Neural crest cell (in vitro differentiated cells): ENCODE measurements at regions not wholly inside any gene's neighbourhood (a gene's known extent, or its start where the extent isn't known, plus 50 kb on each side); places are given as distances from the start of the nearest gene placed in this dataset.

Experiments used
- DNase-seq: peaks from one replicate; pipeline ENCODE4 v3.0.0; 2021; ENCODE audit warnings: low read depth, mixed read lengths, low spot score
- H3K27ac Mint-ChIP-seq: one replicate; pipeline ENCODE4 v1.8.0; 2021; ENCODE audit warnings: mild to moderate bottlenecking, mixed read lengths; ENCODE audit not compliant: unreplicated experiment
- H3K27me3 Mint-ChIP-seq: 2 replicates; pipeline ENCODE4 v1.8.0; 2021; ENCODE audit warnings: low read depth, mild to moderate bottlenecking, mixed read lengths
- H3K36me3 Mint-ChIP-seq: 2 replicates; pipeline ENCODE4 v1.8.0; 2021; ENCODE audit warnings: low read depth, mild to moderate bottlenecking, mixed read lengths
- H3K4me1 Mint-ChIP-seq: 2 replicates; pipeline ENCODE4 v1.8.0; 2021; ENCODE audit warnings: mixed read lengths
- H3K4me3 Mint-ChIP-seq: one replicate; pipeline ENCODE4 v1.8.0; 2021; ENCODE audit warnings: mild to moderate bottlenecking, mixed read lengths
- H3K9me3 Mint-ChIP-seq: 2 replicates; pipeline ENCODE4 v1.8.0; 2021; ENCODE audit warnings: mixed read lengths
- TF ChIP-seq, protein P1 (sequence below): fragments of 200-600 bp; sonication (generic); conservative IDR thresholded peaks from 2 replicates; pipeline ENCODE4 v1.5.0; 2021; ENCODE audit warnings: antibody characterized with exemption, mild to moderate bottlenecking

DNA sequence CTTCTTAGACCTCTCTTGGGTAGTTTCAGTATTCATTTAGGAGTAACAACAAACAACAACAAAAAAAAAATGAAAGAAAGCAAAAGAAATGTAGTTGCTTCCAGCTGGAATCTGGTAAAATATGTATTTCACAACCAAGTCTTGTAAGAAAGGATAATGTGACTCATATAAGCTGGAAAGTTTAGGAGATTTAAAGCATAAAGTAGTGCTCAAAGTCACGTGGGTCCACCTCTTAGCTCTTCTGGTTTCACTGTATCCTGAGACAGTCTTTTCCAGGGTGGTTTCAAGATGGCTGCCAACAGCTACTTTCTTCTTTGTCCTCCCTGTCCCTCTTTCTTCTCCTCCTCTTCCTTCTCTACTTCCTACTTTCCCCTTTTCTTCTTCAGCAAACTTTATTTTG, 69.5 kb upstream of the CDK13 start:
- DNase-seq, result no peak
- TF ChIP-seq, protein P1, sequence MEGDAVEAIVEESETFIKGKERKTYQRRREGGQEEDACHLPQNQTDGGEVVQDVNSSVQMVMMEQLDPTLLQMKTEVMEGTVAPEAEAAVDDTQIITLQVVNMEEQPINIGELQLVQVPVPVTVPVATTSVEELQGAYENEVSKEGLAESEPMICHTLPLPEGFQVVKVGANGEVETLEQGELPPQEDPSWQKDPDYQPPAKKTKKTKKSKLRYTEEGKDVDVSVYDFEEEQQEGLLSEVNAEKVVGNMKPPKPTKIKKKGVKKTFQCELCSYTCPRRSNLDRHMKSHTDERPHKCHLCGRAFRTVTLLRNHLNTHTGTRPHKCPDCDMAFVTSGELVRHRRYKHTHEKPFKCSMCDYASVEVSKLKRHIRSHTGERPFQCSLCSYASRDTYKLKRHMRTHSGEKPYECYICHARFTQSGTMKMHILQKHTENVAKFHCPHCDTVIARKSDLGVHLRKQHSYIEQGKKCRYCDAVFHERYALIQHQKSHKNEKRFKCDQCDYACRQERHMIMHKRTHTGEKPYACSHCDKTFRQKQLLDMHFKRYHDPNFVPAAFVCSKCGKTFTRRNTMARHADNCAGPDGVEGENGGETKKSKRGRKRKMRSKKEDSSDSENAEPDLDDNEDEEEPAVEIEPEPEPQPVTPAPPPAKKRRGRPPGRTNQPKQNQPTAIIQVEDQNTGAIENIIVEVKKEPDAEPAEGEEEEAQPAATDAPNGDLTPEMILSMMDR, result no peak
- no peaks in the 10 kb centered on the region for H3K4me1 Mint-ChIP-seq
- no peaks in the 10 kb centered on the region for H3K36me3 Mint-ChIP-seq
- H3K27ac Mint-ChIP-seq, result no peak overlapping the region
- no peaks in the 10 kb centered on the region for H3K9me3 Mint-ChIP-seq
- H3K27me3 Mint-ChIP-seq, result no peaks in the 10 kb centered on the region
- H3K4me3 Mint-ChIP-seq, result no peak overlapping the region

DNA sequence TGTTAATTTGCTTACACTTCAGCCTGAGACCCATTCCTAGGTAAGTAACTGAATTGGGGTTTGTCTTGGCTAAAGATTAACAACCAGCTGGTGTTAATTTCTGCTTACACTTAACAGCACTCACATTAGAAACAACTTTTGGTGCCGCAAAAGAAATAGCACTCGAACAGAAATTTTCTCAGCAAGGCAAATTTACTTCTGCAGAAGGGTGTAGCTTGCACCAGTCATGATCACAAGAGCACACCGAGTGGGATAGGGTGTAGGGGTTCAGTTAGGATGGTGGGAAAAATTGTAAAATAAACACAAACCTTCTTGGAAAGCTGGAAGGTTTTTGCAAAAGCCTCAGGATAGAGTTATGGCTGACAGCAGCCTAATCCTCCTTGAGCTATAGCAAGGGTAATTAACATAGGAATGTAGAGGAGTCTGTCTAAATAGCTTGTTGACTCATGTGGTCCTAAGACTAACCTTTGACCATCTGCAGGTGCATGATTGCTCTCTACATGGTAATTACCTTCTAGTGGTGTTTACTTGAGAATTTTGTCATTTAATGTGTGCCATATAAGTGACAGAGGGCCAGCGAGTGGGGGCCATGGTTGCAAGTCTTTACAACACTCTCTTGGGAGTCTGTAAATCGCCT, 67.8 kb upstream of the CDK13 start:
- Mint-ChIP-seq H3K4me3 (no peak overlapping the region), H3K9me3 (no peaks in the 10 kb centered on the region), H3K4me1 (no peaks in the 10 kb centered on the region), H3K27me3 (no peaks in the 10 kb centered on the region), H3K36me3 (no peaks in the 10 kb centered on the region), H3K27ac (no peak overlapping the region)
- TF ChIP-seq, protein P1, result no peak
- no peak for DNase-seq

DNA sequence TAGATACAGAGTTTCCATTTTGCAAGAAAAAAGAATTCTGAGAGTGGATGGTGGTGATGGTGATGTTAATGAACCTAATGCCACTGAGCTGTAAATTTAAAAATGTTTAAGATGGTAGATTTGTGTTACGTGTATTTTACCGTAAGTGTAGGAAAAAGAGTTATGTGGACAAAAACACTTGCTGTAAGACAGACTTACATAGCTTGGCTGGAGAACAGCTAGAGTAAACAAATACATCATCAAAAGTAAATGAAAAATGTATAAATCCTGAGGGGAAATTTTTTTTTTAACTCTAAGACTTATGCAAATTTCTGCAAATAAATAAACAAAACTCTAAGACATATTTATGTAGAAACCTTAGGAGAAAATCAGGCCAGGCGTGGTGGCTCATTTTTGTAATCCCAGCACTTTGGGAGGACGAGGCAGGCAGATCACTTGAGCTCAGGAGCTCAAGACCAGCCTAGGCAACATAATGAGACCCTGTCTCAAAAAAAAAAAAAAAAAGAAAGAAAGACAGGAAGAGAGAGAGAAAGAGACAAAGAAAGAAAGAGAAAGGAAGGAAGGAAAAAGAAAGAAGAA, 66.2 kb upstream of the CDK13 start:
- Mint-ChIP-seq H3K27me3 (no peaks in the 10 kb centered on the region), H3K27ac (no peak overlapping the region), H3K4me1 (no peaks in the 10 kb centered on the region), H3K9me3 (no peaks in the 10 kb centered on the region), H3K4me3 (no peak overlapping the region), H3K36me3 (no peaks in the 10 kb centered on the region)
- TF ChIP-seq, protein P1, result no peak
- no peak for DNase-seq

DNA sequence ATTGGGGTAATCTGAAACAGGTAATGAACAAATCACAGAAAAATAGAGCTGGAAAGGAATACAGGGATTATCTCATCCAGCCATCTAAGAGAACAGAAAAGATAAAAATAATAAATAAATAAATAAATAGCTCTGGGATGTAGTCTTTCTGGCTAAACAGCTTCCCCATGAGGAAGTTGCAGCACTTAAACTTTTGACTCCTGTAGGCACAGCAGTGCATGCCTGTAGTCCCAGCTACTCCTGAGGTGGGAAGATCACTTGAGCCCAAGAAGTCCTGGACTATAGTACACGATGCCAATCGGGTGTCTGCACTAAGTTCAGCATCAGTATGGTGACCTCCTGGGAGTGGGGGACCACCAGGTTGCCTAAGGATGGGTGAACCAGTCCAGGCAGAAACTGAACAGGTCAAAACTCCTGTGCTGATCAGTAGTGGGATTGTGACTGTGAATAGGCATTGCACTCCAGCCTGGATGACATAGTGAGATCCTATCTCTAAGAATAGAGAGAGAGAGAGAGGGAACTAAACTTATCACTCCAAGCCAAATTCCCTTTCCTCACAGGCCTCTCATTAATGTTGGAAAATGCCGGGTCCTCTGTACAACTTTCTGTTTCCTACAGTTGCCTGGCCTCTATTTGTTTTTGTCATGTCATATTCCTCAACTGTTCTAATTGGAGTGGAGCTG, 61.7 kb upstream of the CDK13 start:
- no peak for DNase-seq

DNA sequence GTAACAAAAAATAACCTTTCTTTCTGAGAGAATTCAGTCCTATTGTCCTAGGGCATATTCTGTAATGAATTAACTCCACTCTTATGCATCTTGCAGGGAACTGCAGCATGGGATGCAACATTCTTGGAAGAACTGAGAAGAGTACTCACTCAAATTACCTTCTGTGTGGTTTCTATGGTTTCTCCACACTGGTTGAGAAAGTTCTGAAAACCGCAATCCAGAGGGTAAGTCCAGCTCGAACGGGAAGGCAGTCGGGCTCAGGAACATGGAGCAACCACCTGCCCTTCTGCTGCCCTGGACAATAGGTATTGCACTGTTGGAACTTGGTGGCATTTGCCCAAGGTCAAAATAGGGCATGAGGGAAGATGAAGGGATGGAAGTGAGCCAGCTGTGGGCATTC, 59.6 kb upstream of the CDK13 start:
- DNase-seq, result no peak
- H3K4me3 Mint-ChIP-seq, result no peak overlapping the region
- TF ChIP-seq, protein P1, result no peak
- peaks cover 16% of the 10 kb centered on the region for H3K27me3 Mint-ChIP-seq
- H3K27ac Mint-ChIP-seq, result no peak overlapping the region
- no peaks in the 10 kb centered on the region for H3K9me3 Mint-ChIP-seq
- H3K36me3 Mint-ChIP-seq, result no peaks in the 10 kb centered on the region
- H3K4me1 Mint-ChIP-seq, result no peaks in the 10 kb centered on the region

More for the DNA sequence above, 61.7 kb upstream of the CDK13 start:
- Mint-ChIP-seq H3K4me1 (no peaks in the 10 kb centered on the region), H3K36me3 (no peaks in the 10 kb centered on the region), H3K9me3 (no peaks in the 10 kb centered on the region), H3K27ac (no peak overlapping the region), H3K27me3 (peaks cover 10% of the 10 kb centered on the region), H3K4me3 (no peak overlapping the region)
- TF ChIP-seq, protein P1, result no peak
